H1 (cell line): ENCODE measurements at regions not wholly inside any gene's neighbourhood (a gene's known extent, or its start where the extent isn't known, plus 50 kb on each side); places are given as distances from the start of the nearest gene placed in this dataset.
"Not testable (repeated sequence)": the region's sequence is repeated elsewhere in the genome, so short reads cannot be mapped to it uniquely, and the experiment has no call there.

Experiments used
- CTCF ChIA-PET: fragments of 300-600 bp; sonication (Branson Sonifier 250); formaldehyde crosslinking; loops from one replicate; lab custom pipeline; 2021; ENCODE audit not compliant: partially characterized antibody; lab: Charles Lee
- POLR2A ChIA-PET: fragments of 300-600 bp; sonication (Branson Sonifier 250); formaldehyde crosslinking; loops from one replicate; lab custom pipeline; 2021; ENCODE audit warnings: inconsistent platforms; ENCODE audit not compliant: partially characterized antibody; lab: Charles Lee
- DNase-seq, 2 experiments: peaks; one replicate each; pipeline versions ENCODE4 v3.0.0 to v3.0.0-alpha.2; 2010 to 2022; ENCODE audit warnings: low spot score in 2 of 2, low read depth in 1 of 2, mixed read lengths in 1 of 2
- FAIRE-seq: peaks from 2 replicates; lab custom pipeline; 2011; peaks lifted over from hg19 to GRCh38; lab: Jason Lieb, UNC
- H2AFZ ChIP-seq: 2 replicates; pipeline ENCODE4 v1.8.1; 2012; ENCODE audit warnings: low read length, inconsistent platforms
- H2AK5ac ChIP-seq: 2 replicates; pipeline ENCODE4 v1.6.1; 2013; ENCODE audit warnings: low read depth, low read length
- H2BK120ac ChIP-seq: replicated peaks from 2 replicates; pipeline ENCODE3; 2013; ENCODE audit warnings: low read depth, low read length, inconsistent platforms
- H2BK12ac ChIP-seq: 2 replicates; pipeline ENCODE4 v1.6.1; 2013; ENCODE audit warnings: low read depth, low read length
- H2BK15ac ChIP-seq: 2 replicates; pipeline ENCODE4 v1.6.1; 2013; ENCODE audit warnings: low read length
- H2BK20ac ChIP-seq: 2 replicates; pipeline ENCODE4 v1.6.1; 2013; ENCODE audit warnings: low read length
- H2BK5ac ChIP-seq: 2 replicates; pipeline ENCODE4 v1.6.1; 2013; ENCODE audit warnings: low read depth, low read length
- H3K14ac ChIP-seq: 2 replicates; pipeline ENCODE4 v1.6.1; 2013; ENCODE audit warnings: inconsistent platforms; ENCODE audit not compliant: insufficient read length
- H3K18ac ChIP-seq: 2 replicates; pipeline ENCODE4 v1.6.1; 2013; ENCODE audit warnings: low read length; ENCODE audit errors: extremely low read depth
- H3K23ac ChIP-seq: 2 replicates; pipeline ENCODE4 v1.6.1; 2013; ENCODE audit warnings: inconsistent platforms; ENCODE audit not compliant: insufficient read length
- H3K23me2 ChIP-seq: 2 replicates; pipeline ENCODE4 v1.6.1; 2013; ENCODE audit warnings: low read depth, low read length
- H3K27ac ChIP-seq: 2 replicates; pipeline ENCODE4 v1.6.1; 2011; ENCODE audit warnings: low read depth, low read length, inconsistent platforms
- H3K27me3 ChIP-seq, 4 experiments: replicated peaks in 1 of 4; 1 replicate in 1 of 4; 2 replicates in 3 of 4; pipeline versions ENCODE4 v1.6.1 to v1.8.1; 2011 to 2013; ENCODE audit warnings: low read length in 3 of 4, mild to moderate bottlenecking in 3 of 4, inconsistent platforms in 2 of 4, mixed read lengths in 2 of 4, moderate library complexity in 1 of 4; ENCODE audit not compliant: control insufficient read depth in 3 of 4, insufficient read depth in 3 of 4; ENCODE audit errors: extremely low read depth in 1 of 4
- H3K36me3 ChIP-seq, 4 experiments: 2 replicates each; pipeline versions ENCODE4 v1.6.1 to v1.8.1; 2011 to 2013; ENCODE audit warnings: mild to moderate bottlenecking in 4 of 4, low read length in 3 of 4, moderate library complexity in 2 of 4, control low read depth in 1 of 4, inconsistent platforms in 1 of 4; ENCODE audit not compliant: insufficient read depth in 4 of 4, control insufficient read depth in 2 of 4
- H3K4ac ChIP-seq: replicated peaks from 2 replicates; pipeline ENCODE3; 2013; ENCODE audit warnings: low read length, low read depth, mixed read lengths, inconsistent platforms; ENCODE audit not compliant: insufficient read length
- H3K4me1 ChIP-seq, 4 experiments: replicated peaks in 1 of 4; 1 replicate in 1 of 4; 2 replicates in 3 of 4; pipeline versions ENCODE4 v1.6.1 to v1.8.1; 2011 to 2013; ENCODE audit warnings: low read length in 3 of 4, inconsistent platforms in 2 of 4, mixed read lengths in 1 of 4; ENCODE audit not compliant: insufficient read depth in 4 of 4, control insufficient read depth in 3 of 4
- H3K4me2 ChIP-seq, 2 experiments: 2 replicates each; pipeline versions ENCODE4 v1.6.1 to v1.8.1; 2011 to 2013; ENCODE audit warnings: low read depth in 2 of 2, low read length in 2 of 2, control low read depth in 1 of 2, inconsistent platforms in 1 of 2, mild to moderate bottlenecking in 1 of 2; ENCODE audit not compliant: insufficient read depth in 1 of 2
- H3K4me3 ChIP-seq, 4 experiments: fragments of 200-600, 300-600 bp in 1 of 4; sonication (generic), shearing (Covaris generic), sonication (Bioruptor Twin) in 1 of 4; 2 replicates each; pipeline versions ENCODE4 v1.5.1 to v1.8.1; 2011 to 2016; ENCODE audit warnings: low read length in 4 of 4, low read depth in 3 of 4, control low read depth in 2 of 4, inconsistent platforms in 2 of 4, mild to moderate bottlenecking in 2 of 4, mixed read lengths in 1 of 4, moderate library complexity in 1 of 4; ENCODE audit not compliant: insufficient read depth in 2 of 4; ENCODE audit errors: extremely low read depth in 1 of 4
- H3K56ac ChIP-seq: replicated peaks from 2 replicates; pipeline ENCODE3; 2013; ENCODE audit warnings: low read depth, mild to moderate bottlenecking, mixed read lengths, low read length, inconsistent platforms; ENCODE audit not compliant: insufficient read length
- H3K79me1 ChIP-seq: 2 replicates; pipeline ENCODE4 v1.6.1; 2013; ENCODE audit warnings: low read depth, low read length, control low read depth
- H3K79me2 ChIP-seq, 2 experiments: 2 replicates each; pipeline versions ENCODE4 v1.6.1 to v1.8.1; 2012 to 2013; ENCODE audit warnings: low read length in 2 of 2, mild to moderate bottlenecking in 2 of 2, inconsistent platforms in 1 of 2; ENCODE audit not compliant: insufficient read depth in 2 of 2, control insufficient read depth in 1 of 2
- H3K9ac ChIP-seq, 4 experiments: replicated peaks in 1 of 4; 1 replicate in 1 of 4; 2 replicates in 3 of 4; pipeline versions ENCODE4 v1.6.1 to v1.8.1; 2011 to 2013; ENCODE audit warnings: low read depth in 3 of 4, low read length in 3 of 4, control low read depth in 2 of 4, mild to moderate bottlenecking in 2 of 4, moderate library complexity in 2 of 4, inconsistent platforms in 1 of 4; ENCODE audit errors: extremely low read depth in 1 of 4
- H3K9me3 ChIP-seq, 2 experiments: 2 replicates each; pipeline versions ENCODE4 v1.6.1 to v1.8.1; 2012 to 2013; ENCODE audit warnings: mild to moderate bottlenecking in 2 of 2, moderate library complexity in 2 of 2, control low read depth in 1 of 2, inconsistent platforms in 1 of 2, low read depth in 1 of 2, low read length in 1 of 2, mixed read lengths in 1 of 2; ENCODE audit not compliant: insufficient read depth in 2 of 2
- H4K20me1 ChIP-seq, 2 experiments: replicated peaks in 1 of 2; 2 replicates each; pipeline versions ENCODE3 to v1.8.1; 2011 to 2013; ENCODE audit warnings: inconsistent platforms in 2 of 2, low read length in 2 of 2, mild to moderate bottlenecking in 1 of 2; ENCODE audit not compliant: insufficient read depth in 2 of 2, control insufficient read depth in 1 of 2
- H4K5ac ChIP-seq: 2 replicates; pipeline ENCODE4 v1.6.1; 2013; ENCODE audit warnings: low read length, low read depth, mixed read lengths, inconsistent platforms; ENCODE audit not compliant: insufficient read length
- H4K8ac ChIP-seq: 2 replicates; pipeline ENCODE4 v1.8.0; 2013; ENCODE audit warnings: mild to moderate bottlenecking, moderate library complexity, low read length, inconsistent platforms; ENCODE audit not compliant: insufficient read depth; ENCODE audit errors: extremely low read depth
- H4K91ac ChIP-seq: replicated peaks from 2 replicates; pipeline ENCODE3; 2013; ENCODE audit warnings: low read length, mixed read lengths, inconsistent platforms; ENCODE audit not compliant: insufficient read length
- WGBS, 2 experiments: shearing (Covaris generic) in 1 of 2; methylation state at CpG; one replicate each; pipeline versions ENCODE4 v1.1.6 to v1.1.7; 2013 to 2015; ENCODE audit warnings: low lambda C conversion rate in 2 of 2, mixed read lengths in 2 of 2, inconsistent platforms in 1 of 2, low coverage in 1 of 2, missing lambda C conversion rate in 1 of 2; ENCODE audit not compliant: insufficient replicate concordance in 2 of 2, insufficient coverage in 1 of 2, insufficient read length in 1 of 2; ENCODE audit errors: extremely low coverage in 1 of 2, missing lambda C conversion rate in 1 of 2; 5-methylcytosine and 5-hydroxymethylcytosine counted together

GRCh38 chr20:47892681-47893080 lies 107.4 kb upstream of the SULF2 start:
- H3K36me3 ChIP-seq, H2BK5ac ChIP-seq, H2BK15ac ChIP-seq, H3K56ac ChIP-seq, FAIRE-seq, H3K9ac ChIP-seq, H3K9me3 ChIP-seq, H3K4me2 ChIP-seq, POLR2A ChIA-PET, H3K79me2 ChIP-seq, H3K4ac ChIP-seq, H3K27me3 ChIP-seq, H2BK12ac ChIP-seq, H4K20me1 ChIP-seq, H3K79me1 ChIP-seq, H3K14ac ChIP-seq, H3K4me3 ChIP-seq, H2BK120ac ChIP-seq, H2BK20ac ChIP-seq, H3K23me2 ChIP-seq, H4K91ac ChIP-seq, H3K23ac ChIP-seq, H4K8ac ChIP-seq, H3K18ac ChIP-seq, DNase-seq, H2AFZ ChIP-seq, H2AK5ac ChIP-seq, H3K27ac ChIP-seq, CTCF ChIA-PET, H3K4me1 ChIP-seq, H4K5ac ChIP-seq: not testable (repeated sequence)
- WGBS, 2 experiments = 80% methylated on average over 1 of the region's 9 CpGs; no CpG with 5 or more reads in 1 of the 2 experiments

- not testable (repeated sequence) for H2AK5ac ChIP-seq, FAIRE-seq
Observed at GRCh38 chr20:47890708-47891107, 105.4 kb upstream of the SULF2 start.

More at GRCh38 chr20:47890708-47891107, 105.4 kb upstream of the SULF2 start:
- H3K23me2 ChIP-seq, H2AFZ ChIP-seq, DNase-seq, H3K14ac ChIP-seq, H3K79me1 ChIP-seq, H3K23ac ChIP-seq, H3K4me3 ChIP-seq, H3K9me3 ChIP-seq, CTCF ChIA-PET, H3K4me1 ChIP-seq, POLR2A ChIA-PET, H2BK12ac ChIP-seq, H4K5ac ChIP-seq, H2BK120ac ChIP-seq, H3K4me2 ChIP-seq, H2BK15ac ChIP-seq, H4K8ac ChIP-seq, H4K20me1 ChIP-seq, H3K27ac ChIP-seq, H3K18ac ChIP-seq, H3K79me2 ChIP-seq, H2BK20ac ChIP-seq, H3K9ac ChIP-seq, H4K91ac ChIP-seq, H3K36me3 ChIP-seq, H2BK5ac ChIP-seq, H3K56ac ChIP-seq, H3K27me3 ChIP-seq, H3K4ac ChIP-seq: not testable (repeated sequence)
- 94% methylated on average over 4 of the region's 5 CpGs; no CpG with 5 or more reads in 1 of the 2 experiments for WGBS, 2 experiments
